Small intestine (tissue), 7 donors: ENCODE measurements at regions not wholly inside any gene's neighbourhood (a gene's known extent, or its start where the extent isn't known, plus 50 kb on each side); places are given as distances from the start of the nearest gene placed in this dataset.
"Not testable (repeated sequence)": the region's sequence is repeated elsewhere in the genome, so short reads cannot be mapped to it uniquely, and the experiment has no call there.

Source experiments
- DNase-seq, 2 donors: peaks; one replicate each; pipeline versions ENCODE4 v3.0.0 to v3.0.0-alpha.2; 2013
- FAIRE-seq: peaks from 2 replicates; lab custom pipeline; 2012; peaks lifted over from hg19 to GRCh38; lab: Jason Lieb, UNC
- H3K27ac ChIP-seq, 3 donors: one replicate each; pipeline ENCODE4 v1.5.1; 2013; ENCODE audit warnings: low read length in 2 of 3, mild to moderate bottlenecking in 2 of 3, control low read depth in 1 of 3, inconsistent platforms in 1 of 3, low read depth in 1 of 3, moderate library complexity in 1 of 3
- H3K27me3 ChIP-seq, 3 donors: one replicate each; pipeline ENCODE4 v1.6.1; 2013; ENCODE audit warnings: low read length in 3 of 3, inconsistent platforms in 1 of 3; ENCODE audit not compliant: control insufficient read depth in 3 of 3, insufficient read depth in 3 of 3
- H3K36me3 ChIP-seq, 3 donors: one replicate each; pipeline ENCODE4 v1.6.1; 2013; ENCODE audit warnings: low read length in 3 of 3, inconsistent platforms in 1 of 3, low read depth in 1 of 3, mild to moderate bottlenecking in 1 of 3, moderate library complexity in 1 of 3; ENCODE audit not compliant: control insufficient read depth in 3 of 3, insufficient read depth in 2 of 3
- H3K4me1 ChIP-seq, 3 donors: one replicate each; pipeline ENCODE4 v1.6.1; 2013; ENCODE audit warnings: low read length in 2 of 3, inconsistent platforms in 1 of 3, low read depth in 1 of 3, mild to moderate bottlenecking in 1 of 3, moderate library complexity in 1 of 3; ENCODE audit not compliant: control insufficient read depth in 3 of 3, insufficient read depth in 2 of 3
- H3K4me3 ChIP-seq, 3 donors: one replicate each; pipeline ENCODE4 v1.5.1; 2013; ENCODE audit warnings: low read length in 3 of 3, control low read depth in 1 of 3, inconsistent platforms in 1 of 3, low read depth in 1 of 3, mild to moderate bottlenecking in 1 of 3, moderate library complexity in 1 of 3
- H3K9me3 ChIP-seq, 2 donors: one replicate each; pipeline ENCODE4 v1.6.1; 2013; ENCODE audit warnings: low read depth in 1 of 2, low read length in 1 of 2; ENCODE audit not compliant: control insufficient read depth in 2 of 2, insufficient read depth in 1 of 2
- WGBS, 3 donors: extraction: QIAGEN DNeasy Blood & Tissue Kit; methylation state at CpG; one replicate each; pipeline ENCODE4 v1.1.7; 2013; 5-methylcytosine and 5-hydroxymethylcytosine counted together
- donor health status: healthy with polysubstance abuse.
- donor health status: control.
- donor health status: control.
- donor health status: Bipolar disorder and iron deficiency.
- donor health status: healthy.

DNA sequence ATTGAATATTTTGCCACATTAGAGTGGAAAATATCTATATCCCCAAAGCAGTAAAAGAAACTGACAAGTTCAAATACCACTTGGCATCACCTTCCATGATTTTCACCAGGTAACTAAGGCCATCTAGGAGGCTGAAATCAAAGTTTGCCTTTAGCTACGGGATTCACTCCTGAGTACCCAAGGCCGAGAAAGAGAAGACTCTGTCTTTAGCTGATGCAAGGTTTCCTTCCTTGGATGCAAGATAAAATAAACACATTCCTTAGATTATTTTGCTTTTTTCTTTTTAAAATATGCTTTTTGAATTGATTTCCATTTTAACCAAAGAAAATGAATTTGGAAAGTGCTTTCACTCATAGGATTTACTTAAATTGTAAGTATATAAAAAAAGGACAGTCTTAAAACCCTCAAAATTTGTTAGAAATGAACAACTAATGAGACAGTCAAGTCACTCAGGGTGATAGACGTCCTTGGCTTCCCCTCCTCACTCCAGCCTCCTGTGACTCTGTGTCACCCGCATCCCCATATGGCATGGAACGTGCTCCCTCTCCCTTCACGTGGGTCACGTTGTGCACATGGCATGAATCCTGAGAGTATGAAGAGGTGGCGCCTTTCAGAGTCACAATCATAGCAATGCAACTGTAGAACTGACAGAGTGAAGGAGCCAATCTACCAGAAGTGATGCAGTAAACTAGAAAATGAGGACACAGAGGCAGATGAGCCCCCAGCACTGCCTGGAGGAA, 148.4 kb downstream of the RTP4 start:
- no peak for FAIRE-seq
- Histone ChIP-seq H3K9me3 (peaks cover 0 to 10% of the 10 kb centered on the region in 2 donors), H3K4me3 (no peak overlapping the region), H3K27ac (no peak overlapping the region), H3K4me1 (no peaks in the 10 kb centered on the region), H3K27me3 (peaks cover 0 to 4% (median 0%) of the 10 kb centered on the region in 3 donors), H3K36me3 (no peaks in the 10 kb centered on the region)
- 74 to 81% (median 77%) methylated on average over 8 of the region's 8 CpGs for WGBS, 3 donors
- no peak for DNase-seq

DNA sequence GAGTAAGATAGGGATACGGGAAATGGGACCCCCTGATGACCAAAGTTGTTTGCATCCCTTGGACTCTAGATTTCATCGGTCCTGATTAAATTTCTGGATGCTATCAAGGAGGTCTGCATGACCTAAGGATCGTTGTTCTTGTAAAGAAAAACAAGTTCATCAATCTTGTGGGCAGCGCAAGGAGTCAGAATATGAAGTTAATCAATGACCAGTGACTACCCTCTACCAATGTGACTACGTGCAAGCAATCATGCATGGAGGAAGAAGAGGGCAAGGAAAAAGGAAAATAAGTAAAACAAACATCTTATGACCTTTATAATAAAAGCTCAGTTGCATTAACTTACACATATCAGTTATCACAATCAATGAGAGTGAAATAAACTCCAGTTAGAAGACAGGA, 139.7 kb downstream of the RTP4 start:
- FAIRE-seq (no peak), DNase-seq (no peak)
- H3K27ac ChIP-seq, result no peak overlapping the region
- H3K36me3 ChIP-seq, result no peaks in the 10 kb centered on the region
- no peak overlapping the region for H3K4me3 ChIP-seq
- H3K4me1 ChIP-seq, result no peaks in the 10 kb centered on the region
- WGBS, 3 donors, result 20 to 49% (median 47%) methylated on average over 5 of the region's 5 CpGs
- peaks cover 0 to 7% of the 10 kb centered on the region in 2 donors for H3K9me3 ChIP-seq
- H3K27me3 ChIP-seq, result peaks cover 0 to 4% (median 0%) of the 10 kb centered on the region in 3 donors

DNA sequence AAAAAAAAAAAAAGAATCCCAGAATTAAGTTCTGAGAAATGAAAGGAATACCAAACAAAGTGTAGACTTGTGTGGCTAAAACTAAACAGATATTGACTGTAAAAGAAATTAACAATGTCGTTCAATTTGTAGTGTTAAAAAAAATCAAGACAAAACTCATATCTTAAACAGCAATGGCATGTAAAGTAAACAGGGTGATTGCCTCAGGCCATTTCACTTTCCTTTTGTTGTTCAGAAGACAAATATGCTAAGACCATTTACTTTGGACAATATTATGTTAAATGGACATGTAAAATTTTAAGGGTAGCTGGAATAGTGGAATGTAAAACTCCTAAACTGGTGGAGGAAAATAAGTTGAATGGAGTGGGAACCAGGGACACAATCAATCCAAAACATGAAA, 139.1 kb downstream of the RTP4 start:
- Histone ChIP-seq H3K27me3 (peaks cover 0 to 1% (median 0%) of the 10 kb centered on the region in 3 donors), H3K4me3 (no peak overlapping the region), H3K27ac (no peak overlapping the region), H3K36me3 (no peaks in the 10 kb centered on the region), H3K4me1 (no peaks in the 10 kb centered on the region), H3K9me3 (peaks cover 0 to 1% of the 10 kb centered on the region in 2 donors)
- FAIRE-seq (no peak), DNase-seq (no peak)
- WGBS, 3 donors, result 51 to 54% (median 53%) methylated on average over 1 of the region's 1 CpG

DNA sequence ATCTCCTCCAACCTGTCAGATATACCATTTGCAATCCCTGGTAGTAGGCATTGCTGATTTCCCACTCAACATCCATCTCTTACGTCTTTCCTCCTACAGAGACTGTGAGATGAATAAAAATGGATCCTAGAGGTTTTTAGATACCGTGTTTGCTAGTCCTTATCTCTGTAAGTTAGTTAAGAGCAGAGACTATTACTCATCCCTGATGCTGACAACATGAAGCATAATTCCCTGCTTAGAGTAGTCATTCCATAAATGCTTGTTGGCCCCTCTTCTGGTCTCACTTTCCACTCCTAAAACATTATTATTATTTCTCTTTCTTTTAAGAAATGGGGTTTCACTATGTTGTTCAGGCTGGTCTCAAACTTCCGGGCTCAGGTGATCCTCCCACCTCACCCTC, 136.2 kb downstream of the RTP4 start:
- no peaks in the 10 kb centered on the region for H3K9me3 ChIP-seq
- no peak for DNase-seq
- no peak overlapping the region for H3K4me3 ChIP-seq
- no peaks in the 10 kb centered on the region for H3K36me3 ChIP-seq
- H3K27ac ChIP-seq, result no peak overlapping the region
- no peak for FAIRE-seq
- no peaks in the 10 kb centered on the region for H3K4me1 ChIP-seq
- WGBS, 3 donors, result 73 to 86% (median 75%) methylated on average over 3 of the region's 3 CpGs
- H3K27me3 ChIP-seq, result no peaks in the 10 kb centered on the region

DNA sequence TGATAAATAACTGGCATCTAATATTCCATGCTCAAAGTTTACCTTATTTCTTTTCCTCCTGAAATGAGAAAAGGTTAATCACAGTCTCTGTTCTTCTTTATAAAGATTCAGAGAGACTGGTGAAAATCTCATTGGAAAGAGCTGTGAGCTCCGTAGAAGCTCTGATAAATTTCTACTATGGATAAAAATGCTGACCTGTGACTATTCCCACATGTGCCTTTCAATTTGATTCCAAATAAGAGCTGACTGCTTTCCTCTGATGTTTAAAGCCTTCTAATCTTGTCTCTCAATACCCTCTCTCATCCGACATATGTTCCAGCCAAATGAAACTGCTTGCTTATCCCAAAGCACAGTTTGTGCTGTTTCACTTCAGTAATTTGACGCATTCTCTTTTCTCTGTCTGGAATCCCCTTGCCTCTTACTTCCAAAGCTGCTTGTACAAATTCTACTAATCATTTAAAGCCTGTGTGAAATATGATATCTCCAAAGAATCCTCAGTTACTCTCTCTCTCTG, 130.1 kb downstream of the RTP4 start:
- peaks cover 0 to 5% (median 0%) of the 10 kb centered on the region in 3 donors for H3K27me3 ChIP-seq
- H3K27ac ChIP-seq, result no peak overlapping the region
- no peaks in the 10 kb centered on the region for H3K9me3 ChIP-seq
- WGBS, 3 donors, result 79 to 94% (median 82%) methylated on average over 3 of the region's 3 CpGs
- DNase-seq, result no peak
- FAIRE-seq, result no peak
- no peak overlapping the region for H3K4me3 ChIP-seq
- no peaks in the 10 kb centered on the region for H3K36me3 ChIP-seq
- H3K4me1 ChIP-seq, result no peaks in the 10 kb centered on the region

DNA sequence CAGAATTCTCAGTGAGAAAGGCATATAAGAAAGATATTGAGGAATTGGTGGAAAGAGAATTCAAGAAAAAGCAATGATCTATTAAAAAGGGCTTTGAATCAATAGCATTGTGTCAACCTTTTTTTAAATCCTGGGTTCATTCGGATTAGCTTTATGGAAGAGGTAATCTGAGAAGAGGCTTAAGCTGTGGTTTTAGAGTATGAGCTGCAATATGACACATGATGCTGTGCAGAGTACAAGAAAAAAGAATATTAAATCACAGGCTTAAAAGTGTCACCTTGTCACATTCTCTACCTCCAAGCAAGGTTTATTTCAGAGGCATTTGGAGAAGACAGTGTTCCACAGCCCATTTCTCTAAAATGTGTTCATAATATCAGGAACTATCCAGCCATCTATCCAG, 128.9 kb downstream of the RTP4 start:
- DNase-seq, result no peak
- peaks cover 0 to 5% (median 0%) of the 10 kb centered on the region in 3 donors for H3K27me3 ChIP-seq
- no peaks in the 10 kb centered on the region for H3K9me3 ChIP-seq
- H3K27ac ChIP-seq, result no peak overlapping the region
- WGBS, 3 donors, result 83 to 86% (median 83%) methylated on average over 1 of the region's 1 CpG
- no peaks in the 10 kb centered on the region for H3K36me3 ChIP-seq
- no peak for FAIRE-seq
- no peaks in the 10 kb centered on the region for H3K4me1 ChIP-seq
- no peak overlapping the region for H3K4me3 ChIP-seq

DNA sequence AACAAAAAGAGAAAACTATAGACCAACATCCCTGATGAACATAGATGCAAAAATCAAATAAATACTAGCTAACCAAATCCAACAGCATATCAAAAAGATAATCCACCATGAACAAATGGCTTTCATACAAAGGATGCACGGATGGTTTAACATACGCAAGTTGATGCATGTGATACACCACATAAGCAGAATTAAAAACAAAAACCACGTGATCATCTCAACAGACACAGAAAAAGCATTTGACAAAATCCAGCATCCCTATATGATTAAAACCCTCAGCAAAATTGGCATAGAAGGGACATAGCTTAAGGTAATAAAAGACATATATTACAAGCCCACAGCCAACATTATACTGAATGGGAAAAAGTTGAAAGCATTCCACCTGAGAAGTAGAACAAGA, 125.9 kb downstream of the RTP4 start:
- FAIRE-seq, H3K9me3 ChIP-seq, H3K36me3 ChIP-seq, DNase-seq, H3K4me1 ChIP-seq, H3K27ac ChIP-seq, H3K4me3 ChIP-seq, H3K27me3 ChIP-seq: not testable (repeated sequence)
- 81 to 88% (median 88%) methylated on average over 3 of the region's 3 CpGs for WGBS, 3 donors

DNA sequence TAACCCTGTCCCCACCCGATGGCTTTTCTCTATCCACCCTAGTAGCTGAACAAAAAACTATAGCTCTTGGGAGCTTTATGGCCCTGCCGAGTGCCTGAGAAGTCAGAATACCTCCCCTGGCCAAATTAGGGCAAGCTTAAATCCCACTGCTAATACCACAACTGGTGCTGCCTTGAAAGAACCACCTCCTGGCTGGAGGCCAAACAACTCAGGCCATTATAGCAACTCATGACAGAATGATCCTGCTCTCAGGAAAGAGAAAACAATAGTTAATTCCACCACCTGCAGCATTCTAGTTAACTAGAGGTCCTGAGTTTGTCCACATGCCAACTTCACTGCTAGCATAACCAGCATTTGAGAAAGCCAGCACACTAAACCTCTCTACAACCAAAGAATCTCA, 123.2 kb downstream of the RTP4 start:
- H3K27me3 ChIP-seq, result no peaks in the 10 kb centered on the region
- H3K27ac ChIP-seq, result no peak overlapping the region
- peaks cover 0 to 8% of the 10 kb centered on the region in 2 donors for H3K9me3 ChIP-seq
- 73 to 81% (median 78%) methylated on average over 2 of the region's 2 CpGs for WGBS, 3 donors
- no peak for FAIRE-seq
- no peaks in the 10 kb centered on the region for H3K36me3 ChIP-seq
- no peak overlapping the region for H3K4me3 ChIP-seq
- H3K4me1 ChIP-seq, result no peaks in the 10 kb centered on the region
- no peak for DNase-seq
